Forelimb muscle (tissue), 1 donor: ENCODE measurements at regions not wholly inside any gene's neighbourhood (a gene's known extent, or its start where the extent isn't known, plus 50 kb on each side); places are given as distances from the start of the nearest gene placed in this dataset.

ENCODE experiments used
- DNase-seq: peaks from one replicate; pipeline ENCODE4 v3.0.0-alpha.2; 2013; ENCODE audit warnings: low read depth

DNA sequence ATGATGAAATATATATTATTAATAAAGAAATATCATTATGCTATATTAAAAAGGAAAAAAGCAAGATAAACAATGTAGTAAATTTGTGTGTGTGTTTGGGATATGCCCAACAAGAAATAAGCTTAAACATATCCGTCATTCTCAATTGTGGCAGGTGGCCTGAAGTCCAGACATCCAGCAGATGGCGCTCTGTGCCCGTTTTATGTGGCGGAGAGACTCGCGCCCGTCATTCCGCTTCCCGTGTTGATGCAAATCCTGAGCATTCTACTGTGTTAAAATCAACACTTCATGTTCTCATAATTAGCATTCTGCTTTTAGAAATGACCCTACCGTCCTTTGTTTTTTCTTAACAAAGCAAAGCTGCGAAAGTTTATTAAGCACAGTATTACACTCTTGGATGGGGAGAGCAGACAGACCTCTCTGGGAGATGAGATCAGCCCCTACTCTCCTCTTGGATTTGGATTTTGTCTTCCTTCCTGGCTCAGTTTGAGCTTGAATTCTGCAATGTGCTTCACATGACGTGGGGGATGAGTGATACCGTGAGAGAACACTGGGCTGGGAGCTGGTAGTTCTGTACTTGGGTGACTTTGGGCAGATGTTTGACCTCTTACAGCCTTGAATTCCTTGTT is 125.8 kb downstream of the MCHR2 start:
- DNase-seq: peak; percentile 29
